ENCODE measurements at regions not wholly inside any gene's neighbourhood (a gene's known extent, or its start where the extent isn't known, plus 50 kb on each side); places are given as distances from the start of the nearest gene placed in this dataset.
"Not testable (repeated sequence)": the region's sequence is repeated elsewhere in the genome, so short reads cannot be mapped to it uniquely, and the experiment has no call there.

DNA sequence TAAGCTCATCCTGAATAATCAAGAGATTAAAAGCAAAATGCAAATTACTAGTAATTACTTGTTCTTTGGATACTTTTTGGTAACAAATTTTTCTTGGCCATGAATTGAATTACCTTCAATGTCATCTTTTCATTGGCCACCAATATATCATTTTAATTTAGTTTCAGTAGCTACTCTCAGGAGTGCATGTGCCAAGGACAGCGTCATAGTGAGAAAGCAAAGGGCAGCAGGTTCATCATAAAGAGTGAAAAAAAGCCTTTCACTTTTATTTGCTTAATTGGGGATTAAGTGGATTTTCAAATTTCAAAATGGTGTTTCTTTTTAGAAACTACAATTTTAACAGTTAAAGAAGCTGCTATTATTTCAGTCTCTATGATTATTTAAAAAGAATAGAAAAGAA, 815.2 kb downstream of the NR4A2 start:
- DNase-seq (ENCODE audit: low read depth): no peak
- TF ChIP-seq, protein P1, sequence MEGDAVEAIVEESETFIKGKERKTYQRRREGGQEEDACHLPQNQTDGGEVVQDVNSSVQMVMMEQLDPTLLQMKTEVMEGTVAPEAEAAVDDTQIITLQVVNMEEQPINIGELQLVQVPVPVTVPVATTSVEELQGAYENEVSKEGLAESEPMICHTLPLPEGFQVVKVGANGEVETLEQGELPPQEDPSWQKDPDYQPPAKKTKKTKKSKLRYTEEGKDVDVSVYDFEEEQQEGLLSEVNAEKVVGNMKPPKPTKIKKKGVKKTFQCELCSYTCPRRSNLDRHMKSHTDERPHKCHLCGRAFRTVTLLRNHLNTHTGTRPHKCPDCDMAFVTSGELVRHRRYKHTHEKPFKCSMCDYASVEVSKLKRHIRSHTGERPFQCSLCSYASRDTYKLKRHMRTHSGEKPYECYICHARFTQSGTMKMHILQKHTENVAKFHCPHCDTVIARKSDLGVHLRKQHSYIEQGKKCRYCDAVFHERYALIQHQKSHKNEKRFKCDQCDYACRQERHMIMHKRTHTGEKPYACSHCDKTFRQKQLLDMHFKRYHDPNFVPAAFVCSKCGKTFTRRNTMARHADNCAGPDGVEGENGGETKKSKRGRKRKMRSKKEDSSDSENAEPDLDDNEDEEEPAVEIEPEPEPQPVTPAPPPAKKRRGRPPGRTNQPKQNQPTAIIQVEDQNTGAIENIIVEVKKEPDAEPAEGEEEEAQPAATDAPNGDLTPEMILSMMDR (IDR thresholded peaks at IDR 0.05; ENCODE audit: insufficient read depth, low read depth, low read length, missing control alignments): no peak

DNA sequence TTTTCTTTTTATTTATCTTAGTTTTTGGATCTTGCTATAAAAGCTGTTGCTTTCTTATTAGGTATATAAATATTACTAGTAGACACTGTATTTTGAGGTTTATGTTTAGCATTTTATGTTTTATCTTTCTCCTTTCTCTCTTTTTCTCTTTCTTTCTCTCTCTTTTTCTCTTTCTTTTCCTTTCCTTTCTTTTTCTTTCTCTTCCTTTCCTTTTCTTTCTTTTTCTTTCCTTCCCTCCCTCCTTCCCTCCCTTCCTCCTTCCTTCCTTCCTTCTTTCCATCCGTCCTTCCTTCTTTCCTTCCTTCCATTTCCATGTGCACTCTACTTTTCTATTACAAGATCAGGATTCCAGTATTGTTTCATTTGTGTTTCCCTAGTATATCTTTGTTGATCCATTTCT, 814.8 kb downstream of the KCNJ3 start:
- TF ChIP-seq, protein P1 (IDR thresholded peaks at IDR 0.05; ENCODE audit: insufficient read depth, low read depth, low read length, missing control alignments): no peak
- H3K4me3 ChIP-seq (ENCODE audit: low read length): no peak overlapping the region
- DNase-seq (ENCODE audit: low read depth): no peak

More for the DNA sequence above, 815.2 kb downstream of the NR4A2 start:
- no peak overlapping the region for H3K4me3 ChIP-seq (ENCODE audit: low read length)

DNA sequence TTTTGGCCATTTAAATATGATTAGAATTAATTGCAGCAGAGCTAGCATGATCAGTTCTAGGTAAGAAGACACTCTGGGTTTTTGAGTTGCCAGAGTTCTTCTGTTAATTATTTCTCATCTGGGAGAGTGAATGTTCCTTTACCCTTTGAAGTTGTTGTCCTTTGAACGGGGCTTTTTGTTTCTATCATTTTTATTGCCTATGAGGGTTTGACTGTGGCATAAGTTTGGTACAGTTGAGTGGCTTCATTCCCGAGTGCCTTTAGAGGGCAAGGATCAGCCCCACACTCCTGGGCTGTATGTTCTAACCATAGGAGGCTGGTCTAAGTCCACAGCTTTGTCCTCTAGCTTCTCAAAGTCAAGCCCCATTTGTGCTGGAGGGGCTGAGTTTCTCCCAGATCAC, 804.3 kb downstream of the KCNJ3 start:
- H3K4me3 ChIP-seq (ENCODE audit: low read length): no peak overlapping the region
- DNase-seq (ENCODE audit: low read depth): no peak
- TF ChIP-seq, protein P1 (IDR thresholded peaks at IDR 0.05; ENCODE audit: insufficient read depth, low read depth, low read length, missing control alignments): no peak

DNA sequence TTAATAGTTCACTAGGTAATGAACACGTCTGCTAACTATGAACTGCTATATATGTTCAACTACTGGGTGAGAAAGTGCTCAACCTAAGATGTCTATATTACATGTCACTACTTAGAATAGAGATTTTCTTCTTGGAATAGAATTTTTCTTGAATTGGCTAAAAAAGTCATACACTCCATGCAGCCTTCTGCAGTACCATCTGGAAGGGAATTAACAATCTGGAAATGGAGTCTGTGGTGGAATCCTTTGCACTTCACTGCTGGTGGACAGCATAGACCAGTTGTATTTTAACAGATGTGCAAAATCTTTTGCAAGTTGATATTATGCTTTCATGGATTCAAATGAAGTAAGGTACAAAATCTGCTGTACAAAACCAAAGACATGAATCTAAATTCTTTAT, 799.6 kb downstream of the KCNJ3 start:
- no peak for DNase-seq (ENCODE audit: low read depth)
- TF ChIP-seq, protein P1 (IDR thresholded peaks at IDR 0.05; ENCODE audit: insufficient read depth, low read depth, low read length, missing control alignments): no peak
- no peak overlapping the region for H3K4me3 ChIP-seq (ENCODE audit: low read length)

DNA sequence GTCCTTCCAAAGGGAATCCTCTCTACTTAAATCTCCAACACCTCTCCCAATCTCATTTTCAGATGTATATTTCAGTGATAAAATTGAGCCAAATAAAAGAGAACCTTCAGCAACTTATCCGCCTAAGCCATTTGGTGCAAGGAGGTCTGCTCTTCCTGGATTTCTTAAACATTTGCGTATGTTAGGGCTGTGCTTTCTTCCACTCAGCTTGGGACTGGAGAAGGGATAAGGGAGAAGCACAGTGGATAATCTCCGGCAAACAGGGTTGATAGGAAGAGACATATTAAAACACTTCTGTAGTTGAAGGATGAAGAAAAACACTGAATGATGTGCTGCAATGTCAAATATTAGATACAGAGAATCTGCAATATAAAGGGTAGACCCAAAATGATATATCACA, 796.2 kb downstream of the KCNJ3 start:
- no peak overlapping the region for H3K4me3 ChIP-seq (ENCODE audit: low read length)
- TF ChIP-seq, protein P1 (IDR thresholded peaks at IDR 0.05; ENCODE audit: insufficient read depth, low read depth, low read length, missing control alignments): no peak
- DNase-seq (ENCODE audit: low read depth): no peak

DNA sequence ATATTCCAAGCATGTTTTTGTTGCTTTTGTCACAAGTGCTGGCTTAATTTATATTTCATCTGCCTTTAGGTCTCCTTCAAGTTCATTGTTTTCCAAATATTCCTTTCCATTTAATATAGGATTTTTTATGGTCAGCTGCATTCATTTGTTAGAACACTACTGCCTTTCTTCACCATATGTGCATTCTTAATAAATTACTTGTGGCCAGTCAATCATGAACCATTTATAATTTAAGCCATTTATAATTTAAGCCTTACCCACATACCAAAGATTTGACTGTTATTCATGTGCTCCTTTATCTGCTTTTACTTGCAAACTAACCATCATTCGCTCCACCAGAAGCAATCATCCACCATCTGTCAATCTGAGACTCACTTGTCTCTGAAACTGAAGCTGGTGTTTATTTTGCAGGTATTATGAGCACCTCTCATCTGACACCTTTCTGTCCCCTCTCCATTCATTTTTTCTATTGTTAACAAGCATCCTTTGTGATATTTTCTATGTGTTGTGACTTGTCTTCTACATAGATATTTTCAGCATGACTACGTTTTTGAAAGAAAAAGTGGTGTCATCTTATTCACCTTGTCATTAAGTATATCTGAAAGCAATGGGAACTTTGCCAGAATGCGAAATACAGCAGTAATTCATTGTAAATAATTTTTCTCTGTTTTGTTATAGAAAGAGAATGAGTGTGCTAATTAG, 786.8 kb downstream of the KCNJ3 start:
- peak; percentile 57 for DNase-seq (ENCODE audit: low read depth)
- TF ChIP-seq, protein P1 (IDR thresholded peaks at IDR 0.05; ENCODE audit: insufficient read depth, low read depth, low read length, missing control alignments): no peak
- no peak overlapping the region for H3K4me3 ChIP-seq (ENCODE audit: low read length)

DNA sequence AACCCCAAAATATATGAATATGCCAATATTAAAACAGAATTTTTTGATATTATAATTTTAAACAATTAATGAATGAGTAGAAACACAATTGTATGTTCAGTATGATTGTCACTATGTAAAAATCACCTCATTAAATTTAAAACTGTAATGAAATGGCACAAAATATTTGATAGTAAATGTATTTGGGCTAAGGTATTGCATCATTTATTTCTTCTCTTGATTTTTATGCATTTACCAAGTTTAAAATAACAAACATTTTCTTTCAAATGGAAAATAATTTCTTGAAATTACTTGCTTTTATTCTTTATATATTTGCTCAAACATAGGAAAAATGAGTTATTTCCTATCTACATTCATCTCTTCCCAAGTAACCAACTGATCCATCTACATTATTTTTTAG, 782.6 kb downstream of the KCNJ3 start:
- no peak overlapping the region for H3K4me3 ChIP-seq (ENCODE audit: low read length)
- DNase-seq (ENCODE audit: low read depth): no peak

DNA sequence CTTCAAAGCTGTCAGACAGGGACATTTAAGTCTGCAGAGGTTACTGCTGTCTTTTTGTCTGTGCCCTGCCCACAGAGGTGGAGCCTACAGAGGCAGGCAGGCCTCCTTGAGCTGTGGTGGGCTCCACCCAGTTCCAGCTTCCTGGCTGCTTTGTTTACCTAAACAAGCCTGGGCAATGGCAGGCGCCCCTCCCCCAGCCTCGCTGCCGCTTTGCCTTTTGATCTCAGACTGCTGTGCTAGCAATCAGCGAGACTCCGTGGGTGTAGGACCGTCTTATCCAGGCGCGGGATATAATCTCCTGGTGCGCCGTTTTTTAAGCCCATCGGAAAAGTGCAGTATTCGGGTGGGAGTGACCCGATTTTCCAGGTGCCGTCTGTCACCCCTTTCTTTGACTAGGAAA, 773.5 kb downstream of the KCNJ3 start:
- DNase-seq (ENCODE audit: low read depth); H3K4me3 ChIP-seq (ENCODE audit: low read length): not testable (repeated sequence)

More for the DNA sequence above, 782.6 kb downstream of the KCNJ3 start:
- TF ChIP-seq, protein P1 (IDR thresholded peaks at IDR 0.05; ENCODE audit: insufficient read depth, low read depth, low read length, missing control alignments): no peak
